NCI-H226 (cell line): ENCODE measurements at regions not wholly inside any gene's neighbourhood (a gene's known extent, or its start where the extent isn't known, plus 50 kb on each side); places are given as distances from the start of the nearest gene placed in this dataset.
"Not testable (repeated sequence)": the region's sequence is repeated elsewhere in the genome, so short reads cannot be mapped to it uniquely, and the experiment has no call there.

ENCODE experiments used
- DNase-seq: peaks from one replicate; pipeline ENCODE4 v3.0.0-alpha.2; 2015

GRCh38 chr6:140341272-140341671 lies 966.8 kb upstream of the CITED2 start:
- DNase-seq: no peak

- no peak for DNase-seq
Measured at GRCh38 chr6:140340795-140341194, 966.3 kb upstream of the CITED2 start.

- not testable (repeated sequence) for DNase-seq
Measured at GRCh38 chr6:140339084-140339483, 964.6 kb upstream of the CITED2 start.

GRCh38 chr6:140321891-140322290 lies 947.4 kb upstream of the CITED2 start:
- DNase-seq: no peak

DNA sequence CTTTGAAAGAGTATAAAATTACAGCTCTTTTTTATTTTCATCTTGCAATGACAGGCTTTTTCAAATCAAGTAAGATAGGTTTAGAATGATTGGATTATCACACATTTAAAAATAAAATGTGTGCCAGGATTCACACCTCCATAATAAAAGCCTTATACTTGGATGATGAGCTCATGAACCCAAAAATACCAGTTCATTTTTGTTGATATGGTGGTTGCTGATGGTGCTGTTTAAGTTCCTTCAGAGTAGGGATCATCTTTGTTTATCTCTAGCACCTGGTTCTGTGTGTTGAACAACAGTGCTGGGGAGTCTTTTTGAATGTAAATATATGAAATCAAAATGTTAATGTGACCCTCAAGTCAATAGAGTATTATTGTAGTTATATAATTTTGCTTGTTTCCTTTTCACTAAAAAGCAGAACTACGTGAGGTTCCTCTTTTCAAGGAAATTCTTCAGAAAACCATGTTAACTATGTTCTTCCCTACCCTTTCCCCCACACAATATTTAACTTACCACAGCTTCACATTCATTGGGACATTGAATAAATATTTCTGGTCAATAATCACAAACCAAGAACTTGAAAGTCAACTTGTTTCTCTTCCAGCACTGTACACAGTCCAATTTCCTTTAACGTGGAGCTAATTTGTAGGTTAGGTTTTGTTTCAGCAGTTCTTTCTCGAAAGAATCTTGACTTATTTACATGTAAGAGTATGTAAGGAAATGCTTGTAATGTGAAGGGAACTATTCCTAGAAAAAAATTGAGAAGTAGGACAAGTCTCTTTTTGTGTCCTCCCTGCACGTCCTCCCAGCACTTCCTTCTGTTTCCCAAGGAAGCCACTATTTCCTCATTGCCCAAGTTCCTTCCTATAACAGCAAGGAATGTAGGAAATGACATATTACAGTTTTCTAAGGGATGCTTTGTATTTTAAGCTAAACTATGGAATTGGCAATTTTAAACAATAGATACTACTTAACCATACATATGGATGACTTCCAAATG lies 945.9 kb upstream of the CITED2 start:
- no peak for DNase-seq

DNA sequence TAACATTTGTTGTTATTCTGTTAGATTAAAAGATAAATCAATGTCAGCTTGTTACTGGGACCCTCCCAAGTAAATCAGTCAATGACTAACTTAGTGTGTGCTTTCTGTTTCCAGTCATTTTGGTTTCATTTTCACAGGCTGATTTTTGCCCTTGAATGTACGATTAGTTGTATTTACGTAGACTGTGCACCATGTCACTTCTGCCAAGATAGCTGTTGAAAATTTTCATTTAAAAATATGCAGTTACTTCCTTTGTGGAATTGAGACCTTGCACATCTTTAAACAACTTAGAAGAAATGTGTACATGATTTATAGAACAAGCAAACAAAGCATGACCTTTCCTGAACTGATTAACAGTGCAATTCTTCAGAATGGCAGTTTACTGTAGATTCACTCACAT lies 944.8 kb upstream of the CITED2 start:
- DNase-seq: no peak

DNA sequence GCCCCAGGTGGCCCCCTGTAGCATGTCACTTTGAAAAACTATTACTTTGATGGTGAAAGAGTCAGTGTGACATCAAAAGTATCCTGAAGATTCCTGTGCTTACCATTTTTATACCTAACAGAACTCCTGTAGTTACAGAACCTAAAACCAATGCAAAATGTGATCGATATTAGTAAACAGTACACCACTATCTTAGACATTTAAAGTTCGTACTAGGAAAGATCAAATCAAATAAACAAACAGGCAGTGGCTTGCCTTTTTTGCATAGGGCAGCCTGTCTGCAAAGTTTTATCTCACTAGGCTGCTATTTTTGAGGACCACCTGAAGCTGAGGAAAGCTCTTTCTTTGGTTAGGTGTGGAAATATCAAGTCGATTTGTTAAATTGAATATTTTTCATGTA lies 944.0 kb upstream of the CITED2 start:
- no peak for DNase-seq

DNA sequence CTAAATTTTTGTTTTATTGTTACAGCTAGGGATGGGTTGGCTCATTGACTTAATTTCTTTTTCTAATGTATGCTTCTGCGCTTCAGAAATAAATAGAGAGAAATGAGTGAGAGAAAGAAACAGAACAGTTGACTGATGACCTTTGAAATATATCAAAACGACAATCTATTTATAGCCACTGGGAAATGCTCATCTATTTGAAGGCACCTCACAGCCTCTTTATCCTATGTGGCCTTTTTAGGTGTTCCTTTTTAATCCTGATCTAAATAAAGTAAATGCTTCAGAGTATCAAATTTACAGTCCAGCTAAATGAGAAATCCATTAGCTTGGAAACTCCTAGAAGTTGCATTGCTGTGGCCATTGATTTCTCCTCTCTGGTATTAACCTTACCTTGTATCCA lies 943.5 kb upstream of the CITED2 start:
- no peak for DNase-seq

- DNase-seq: no peak
Measured at GRCh38 chr6:140316966-140317365, 942.5 kb upstream of the CITED2 start.

DNA sequence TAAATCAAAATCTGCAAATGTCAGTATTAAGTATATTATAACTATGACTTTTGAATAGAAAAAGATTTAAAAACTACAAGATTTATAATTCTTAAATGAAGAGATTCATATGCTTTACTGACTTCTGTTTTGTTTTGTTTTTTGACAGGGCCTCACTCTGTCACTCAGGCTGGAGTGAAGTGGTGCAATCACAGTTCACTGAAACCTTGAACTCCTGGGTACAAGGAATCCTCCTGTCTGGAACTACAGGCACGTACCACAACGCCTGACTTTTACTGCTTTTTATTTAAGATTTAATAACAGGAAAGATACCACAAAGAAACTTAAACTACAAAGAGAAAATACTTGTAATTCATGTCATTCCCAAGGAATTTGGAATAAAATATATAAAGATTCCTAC lies 940.2 kb upstream of the CITED2 start:
- DNase-seq: no peak

GRCh38 chr6:140311146-140311545 lies 936.7 kb upstream of the CITED2 start:
- DNase-seq: no peak

DNA sequence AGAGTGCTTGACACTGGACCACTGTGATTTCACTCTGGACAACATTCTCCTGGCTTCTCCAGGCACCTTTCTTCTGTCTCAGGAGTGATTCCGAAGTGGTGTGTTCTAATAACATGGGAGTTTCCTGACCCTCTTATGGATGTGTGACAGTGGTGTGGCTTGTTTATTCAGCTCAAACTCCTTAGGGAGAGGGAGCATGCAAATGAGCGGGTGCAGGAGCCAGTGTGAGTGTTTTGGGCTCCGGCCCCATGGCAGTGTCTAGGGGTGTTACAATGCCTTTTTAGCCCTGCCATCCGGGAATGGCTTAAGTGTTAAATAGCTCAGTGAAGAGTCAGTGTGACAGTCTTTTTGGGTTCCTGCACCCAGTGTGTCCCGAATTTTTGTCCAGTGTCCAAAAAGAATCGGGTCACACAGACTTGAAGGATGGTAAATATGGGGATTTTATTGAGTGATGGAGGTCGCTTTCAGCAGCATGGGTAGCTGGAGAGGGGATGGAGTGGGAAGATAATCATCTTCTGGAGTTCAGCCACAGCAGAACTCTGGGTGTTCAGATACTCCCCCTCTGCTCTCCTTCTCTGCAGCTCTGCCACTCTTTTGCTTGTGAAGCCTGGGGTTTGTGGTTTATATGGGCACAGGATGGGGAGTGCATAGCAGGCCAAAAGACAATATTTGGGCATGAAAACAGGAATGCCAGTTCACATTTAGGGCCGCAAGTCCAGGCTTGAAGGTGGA lies 928.9 kb upstream of the CITED2 start:
- no peak for DNase-seq

GRCh38 chr6:140300331-140300730 lies 925.9 kb upstream of the CITED2 start:
- no peak for DNase-seq

DNA sequence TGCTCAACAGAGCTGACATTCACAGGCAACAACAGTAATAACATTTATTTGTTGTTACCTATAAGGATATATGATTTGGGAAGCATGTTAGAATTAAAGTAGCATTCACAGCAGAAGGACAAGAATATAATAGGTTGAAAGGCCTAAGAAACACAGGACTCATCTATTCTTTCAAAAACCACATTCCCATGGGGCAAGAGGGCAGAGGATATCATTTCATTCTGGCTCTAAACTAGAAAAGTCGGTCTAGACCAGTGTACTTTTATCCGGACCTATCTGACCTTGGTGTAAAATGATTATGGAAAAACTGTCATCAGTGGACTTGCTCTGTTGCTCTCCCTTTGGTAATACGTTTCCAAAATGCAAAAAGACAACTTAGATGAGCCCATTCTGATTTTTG lies 914.7 kb upstream of the CITED2 start:
- no peak for DNase-seq

DNA sequence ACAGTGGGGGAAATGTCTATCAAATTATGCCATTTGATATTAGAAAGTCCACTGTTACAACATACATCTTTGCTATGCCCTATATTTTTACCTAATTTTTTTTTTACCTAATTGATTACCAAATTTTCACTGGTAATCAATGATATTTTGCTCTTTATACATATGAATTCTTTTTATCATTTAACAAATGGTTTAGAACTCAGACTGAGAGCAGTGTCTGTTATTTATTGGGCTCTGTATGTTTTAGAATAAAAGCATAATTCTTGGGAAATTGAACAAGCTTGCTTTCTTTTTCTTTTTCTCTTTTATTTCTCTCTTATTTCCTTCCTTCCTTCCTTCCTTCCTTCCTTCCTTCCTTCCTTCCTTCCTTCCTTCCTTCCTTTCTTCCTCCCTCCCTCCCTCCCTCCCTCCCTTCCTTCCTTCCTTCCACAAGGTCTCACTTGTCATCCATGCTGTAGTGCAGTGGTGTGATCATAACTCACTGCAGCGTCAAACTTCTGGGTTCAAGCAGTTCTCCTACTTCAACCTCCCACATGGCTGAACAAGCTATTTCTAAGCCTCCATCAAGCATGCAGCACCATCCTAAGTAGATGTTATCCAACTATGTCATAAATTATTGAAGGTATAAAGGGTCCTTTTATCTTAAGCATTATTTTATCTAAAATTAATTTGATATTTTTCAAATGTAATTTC lies 911.7 kb upstream of the CITED2 start:
- no peak for DNase-seq

DNA sequence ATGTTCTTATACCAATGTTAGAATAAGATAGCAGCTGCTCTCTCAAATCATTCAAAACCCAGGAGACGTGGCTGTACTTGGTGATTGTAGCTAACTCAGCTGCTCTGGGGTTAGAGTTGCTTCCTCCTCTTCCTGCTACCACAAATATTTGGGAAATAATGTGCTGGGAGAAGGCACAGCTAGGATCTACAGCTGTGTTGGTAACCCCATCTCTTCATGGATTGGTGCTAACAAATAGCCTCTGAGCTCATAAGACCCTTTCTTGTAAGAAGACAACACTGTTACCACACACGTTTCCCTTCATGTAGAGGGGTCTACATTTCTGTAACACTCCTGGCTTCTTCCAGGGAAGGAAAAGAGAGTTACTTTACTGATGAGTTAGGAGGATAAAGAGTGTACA lies 911.0 kb upstream of the CITED2 start:
- no peak for DNase-seq

- no peak for DNase-seq
Measured at GRCh38 chr6:140284871-140285270, 910.4 kb upstream of the CITED2 start.

GRCh38 chr6:140283197-140283596 lies 908.7 kb upstream of the CITED2 start:
- DNase-seq: no peak

- no peak for DNase-seq
Measured at GRCh38 chr6:140281767-140282166, 907.3 kb upstream of the CITED2 start.

- no peak for DNase-seq
Measured at GRCh38 chr6:140281236-140281635, 906.8 kb upstream of the CITED2 start.

GRCh38 chr6:140276719-140277118 lies 902.3 kb upstream of the CITED2 start:
- DNase-seq: no peak

DNA sequence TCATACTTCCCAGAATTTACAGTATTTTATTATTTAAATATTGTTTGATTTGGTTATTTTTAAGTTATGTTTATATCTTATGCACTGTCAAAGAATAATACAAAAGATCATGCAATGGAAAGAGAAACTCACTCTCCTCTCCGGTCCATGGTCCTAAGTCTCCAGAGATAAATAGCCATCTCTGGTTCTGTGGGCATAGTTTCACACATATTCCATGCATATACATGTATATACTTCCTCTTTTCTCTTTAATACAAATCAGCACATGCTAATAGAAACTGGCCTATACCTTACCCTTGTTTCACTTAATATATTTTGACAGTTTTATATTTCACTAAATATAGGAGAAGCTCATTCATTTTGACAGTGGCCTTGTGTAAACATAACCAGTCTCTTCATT lies 901.7 kb upstream of the CITED2 start:
- DNase-seq: no peak

DNA sequence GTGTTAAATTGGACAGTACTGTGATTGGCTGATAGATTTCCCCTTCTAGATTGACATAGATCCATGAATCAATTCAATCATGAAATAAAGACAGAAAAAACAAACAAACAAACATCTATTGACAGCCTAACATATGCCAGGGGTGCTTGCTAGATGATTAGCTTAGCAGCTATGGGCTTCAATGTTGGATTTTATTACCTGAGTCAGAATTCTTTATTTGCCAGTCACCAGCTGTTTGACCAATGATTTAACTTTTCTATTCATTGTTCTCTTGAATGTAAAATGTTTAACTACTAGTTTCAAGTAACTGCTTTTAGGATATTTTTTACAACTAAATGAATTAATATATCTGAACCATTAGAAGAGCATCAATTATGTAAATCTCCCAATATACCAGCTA lies 901.3 kb upstream of the CITED2 start:
- DNase-seq: no peak

DNA sequence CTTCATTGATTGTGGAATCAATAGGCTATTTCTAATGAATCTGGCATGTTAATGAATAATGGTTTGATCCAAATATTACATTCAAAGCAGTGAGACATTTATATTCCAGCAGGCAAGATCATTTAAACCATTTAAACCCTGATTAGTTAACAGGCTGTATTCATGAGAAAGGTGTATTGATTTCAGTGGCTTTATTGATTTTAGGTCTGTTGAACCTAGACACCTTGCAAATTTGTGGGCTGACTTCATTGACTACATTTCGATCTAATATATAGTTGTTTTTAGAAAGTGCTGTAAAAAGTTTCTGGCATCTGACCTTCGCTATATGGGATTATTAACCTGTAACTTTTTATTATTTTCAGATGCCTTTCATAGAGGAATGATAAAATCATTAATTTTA lies 900.1 kb upstream of the CITED2 start:
- DNase-seq: no peak
